ENCODE measurements at regions not wholly inside any gene's neighbourhood (a gene's known extent, or its start where the extent isn't known, plus 50 kb on each side); places are given as distances from the start of the nearest gene placed in this dataset.
"Not testable (repeated sequence)": the region's sequence is repeated elsewhere in the genome, so short reads cannot be mapped to it uniquely, and the experiment has no call there.

GRCh38 chr3:174547801-174548435, 311.2 kb upstream of the NAALADL2 start:
- no peak for DNase-seq

- no peak for DNase-seq
Observed at GRCh38 chr3:174548841-174549623, 310.1 kb upstream of the NAALADL2 start.

GRCh38 chr3:174581558-174581957, 277.6 kb upstream of the NAALADL2 start:
- DNase-seq, result no peak

GRCh38 chr3:174583396-174583795, 275.7 kb upstream of the NAALADL2 start:
- no peak for DNase-seq

- not testable (repeated sequence) for DNase-seq
Observed at GRCh38 chr3:174587137-174587536, 272.0 kb upstream of the NAALADL2 start.

GRCh38 chr3:174596447-174596982, 262.6 kb upstream of the NAALADL2 start:
- no peak for DNase-seq

- DNase-seq, result no peak
Observed at GRCh38 chr3:174598885-174599439, 260.2 kb upstream of the NAALADL2 start.

GRCh38 chr3:174613173-174613572, 246.0 kb upstream of the NAALADL2 start:
- no peak for DNase-seq

GRCh38 chr3:174614036-174614435, 245.1 kb upstream of the NAALADL2 start:
- DNase-seq, result no peak

GRCh38 chr3:174618368-174619080, 240.6 kb upstream of the NAALADL2 start:
- DNase-seq, result no peak

GRCh38 chr3:174619239-174619638, 239.9 kb upstream of the NAALADL2 start:
- no peak for DNase-seq

- DNase-seq, result no peak
Observed at GRCh38 chr3:174620138-174620537, 239.0 kb upstream of the NAALADL2 start.

GRCh38 chr3:174620855-174621472, 238.2 kb upstream of the NAALADL2 start:
- no peak for DNase-seq

GRCh38 chr3:174633342-174633741, 225.8 kb upstream of the NAALADL2 start:
- DNase-seq, result no peak

- DNase-seq, result no peak
Observed at GRCh38 chr3:174636451-174636850, 222.7 kb upstream of the NAALADL2 start.

GRCh38 chr3:174639406-174639805, 219.7 kb upstream of the NAALADL2 start:
- no peak for DNase-seq

GRCh38 chr3:174639970-174640369, 219.2 kb upstream of the NAALADL2 start:
- no peak for DNase-seq

- no peak for DNase-seq
Observed at GRCh38 chr3:174640932-174641331, 218.2 kb upstream of the NAALADL2 start.

- no peak for DNase-seq
Observed at GRCh38 chr3:174644287-174644686, 214.8 kb upstream of the NAALADL2 start.

GRCh38 chr3:174651951-174652350, 207.2 kb upstream of the NAALADL2 start:
- no peak for DNase-seq

GRCh38 chr3:174659511-174659910, 199.6 kb upstream of the NAALADL2 start:
- no peak for DNase-seq

- no peak for DNase-seq
Observed at GRCh38 chr3:174662653-174663052, 196.5 kb upstream of the NAALADL2 start.

- no peak for DNase-seq
Observed at GRCh38 chr3:174667386-174667785, 191.7 kb upstream of the NAALADL2 start.
